Brain microvascular endothelial cell (primary cell): ENCODE measurements at regions not wholly inside any gene's neighbourhood (a gene's known extent, or its start where the extent isn't known, plus 50 kb on each side); places are given as distances from the start of the nearest gene placed in this dataset.
"Not testable (repeated sequence)": the region's sequence is repeated elsewhere in the genome, so short reads cannot be mapped to it uniquely, and the experiment has no call there.

Experiments
- DNase-seq: peaks from one replicate; pipeline ENCODE4 v3.0.0-alpha.2; 2020
- H3K27ac ChIP-seq: fragments of 250-450 bp; sonication (Bioruptor Pico); 2 replicates; pipeline ENCODE4 v1.5.1; 2020; ENCODE audit warnings: mild to moderate bottlenecking, moderate library complexity
- H3K27me3 ChIP-seq: fragments of 250-450 bp; sonication (Bioruptor Pico); replicated peaks from 2 replicates; pipeline ENCODE4 v1.5.1; 2020; ENCODE audit warnings: mild to moderate bottlenecking
- H3K36me3 ChIP-seq: fragments of 250-450 bp; sonication (Bioruptor Pico); replicated peaks from 2 replicates; pipeline ENCODE4 v1.5.1; 2020; ENCODE audit warnings: mild to moderate bottlenecking
- H3K4me3 ChIP-seq: 2 replicates; pipeline ENCODE4 v1.5.1; 2011; ENCODE audit warnings: low read depth, mild to moderate bottlenecking, control low read depth, low read length, moderate library complexity
- CTCF ChIP-seq: IDR thresholded peaks from 2 replicates; pipeline ENCODE4 v1.5.1; 2011; ENCODE audit warnings: low read depth, mild to moderate bottlenecking, moderate library complexity, low read length, control low read depth, inconsistent platforms; ENCODE audit errors: missing control alignments
- in situ Hi-C: cut with HindIII; loops from 2 replicates; pipeline ENCODE4 v1.10.0; 2017; ENCODE audit warnings: low sequenced_read_pairs, low pct_ligation_motif_present

- no peak for TF ChIP-seq CTCF
- in situ Hi-C loops = no loop called here
- DNase-seq = no peak
These were observed 197.5 kb upstream of the DAB2 start for GRCh38 chr5:39622281-39622680.

GRCh38 chr5:39619168-39619818, 194.5 kb upstream of the DAB2 start:
- in situ Hi-C loops = no loop called here
- H3K4me3 ChIP-seq = no peak overlapping the region

More at GRCh38 chr5:39622281-39622680, 197.5 kb upstream of the DAB2 start:
- Histone ChIP-seq H3K36me3 (no peaks in the 10 kb centered on the region), H3K4me3 (no peak overlapping the region), H3K27me3 (no peaks in the 10 kb centered on the region), H3K27ac (no peak overlapping the region)

GRCh38 chr5:39618391-39618790, 193.6 kb upstream of the DAB2 start:
- H3K4me3 ChIP-seq = no peak overlapping the region
- H3K27ac ChIP-seq = no peak overlapping the region
- in situ Hi-C loops = no loop called here
- no peaks in the 10 kb centered on the region for H3K27me3 ChIP-seq
- H3K36me3 ChIP-seq = no peaks in the 10 kb centered on the region
- no peak for TF ChIP-seq CTCF
- DNase-seq = no peak

More at GRCh38 chr5:39619168-39619818, 194.5 kb upstream of the DAB2 start:
- Histone ChIP-seq H3K27ac (no peak overlapping the region), H3K27me3 (no peaks in the 10 kb centered on the region), H3K36me3 (no peaks in the 10 kb centered on the region)
- no peak for DNase-seq
- TF ChIP-seq CTCF = no peak

GRCh38 chr5:39616131-39616530, 191.4 kb upstream of the DAB2 start:
- Histone ChIP-seq H3K27ac (no peak overlapping the region), H3K27me3 (no peaks in the 10 kb centered on the region), H3K36me3 (no peaks in the 10 kb centered on the region), H3K4me3 (no peak overlapping the region)
- DNase-seq = no peak
- in situ Hi-C loops = no loop called here
- no peak for TF ChIP-seq CTCF

- DNase-seq, in situ Hi-C loops: not testable (repeated sequence)
These were observed 186.3 kb upstream of the DAB2 start for GRCh38 chr5:39611076-39611475.

GRCh38 chr5:39608024-39608423, 183.2 kb upstream of the DAB2 start:
- in situ Hi-C loops = no loop called here
- Histone ChIP-seq H3K4me3 (no peak overlapping the region), H3K36me3 (no peaks in the 10 kb centered on the region), H3K27ac (no peak overlapping the region), H3K27me3 (no peaks in the 10 kb centered on the region)
- TF ChIP-seq CTCF = no peak
- DNase-seq = no peak

More at GRCh38 chr5:39611076-39611475, 186.3 kb upstream of the DAB2 start:
- not testable (repeated sequence) for H3K27ac ChIP-seq, H3K4me3 ChIP-seq, H3K36me3 ChIP-seq, H3K27me3 ChIP-seq
